ENCODE measurements at regions not wholly inside any gene's neighbourhood (a gene's known extent, or its start where the extent isn't known, plus 50 kb on each side); places are given as distances from the start of the nearest gene placed in this dataset.

DNA sequence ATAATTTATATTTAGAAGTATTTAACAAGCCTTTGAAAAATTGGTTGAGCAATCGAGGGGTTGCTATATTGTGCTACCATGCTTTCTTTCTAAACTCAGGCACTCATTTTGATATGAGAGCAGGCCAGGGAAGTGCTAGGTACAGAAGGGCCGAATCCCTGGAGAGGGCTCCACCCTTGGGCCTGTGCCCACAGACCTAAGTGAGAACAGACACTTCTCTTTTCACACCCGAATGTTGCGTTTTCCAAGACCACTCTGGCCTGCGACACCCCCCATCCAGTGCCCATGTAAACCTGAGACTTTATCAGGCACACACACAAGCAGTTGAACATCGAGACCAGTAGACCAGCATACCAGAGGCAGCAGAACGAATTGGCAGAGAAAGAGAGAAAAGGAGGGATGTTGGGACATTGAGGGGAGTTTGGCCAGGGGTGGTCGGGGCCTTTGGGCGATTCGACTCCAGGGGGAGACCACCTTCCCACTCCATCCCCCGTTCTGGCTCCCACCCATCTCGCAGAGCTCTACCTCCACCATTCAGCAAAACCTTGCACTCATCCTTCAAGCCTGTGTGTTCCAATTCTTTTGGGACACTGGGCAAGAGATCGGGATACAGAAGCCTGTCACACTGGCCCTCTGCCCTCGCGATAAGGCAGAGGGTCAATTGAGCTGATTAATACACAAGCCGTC, 134.8 kb downstream of the FBXO4 start:
- Histone ChIP-seq H4K20me1 (ENCODE audit: control insufficient read depth, extremely low read depth, insufficient read depth, low read length) (no peaks in the 10 kb centered on the region), H3K9ac (ENCODE audit: control insufficient read depth, extremely low read depth, insufficient read depth, low read length) (peak overlapping the region; percentile 62), H3K27me3 (ENCODE audit: control insufficient read depth, extremely low read depth, insufficient read depth, low read length) (no peaks in the 10 kb centered on the region), H3K9me3 (ENCODE audit: control insufficient read depth, low read depth, low read length) (no peaks in the 10 kb centered on the region), H3K4me3 (ENCODE audit: control insufficient read depth in 2 of 3, extremely low read depth in 1 of 3, insufficient read depth in 2 of 3, low read depth in 1 of 3, low read length in 3 of 3) (no peak overlapping the region), H3K9me1 (ENCODE audit: control insufficient read depth, extremely low read depth, insufficient read depth, low read length) (no peaks in the 10 kb centered on the region), H2AFZ (ENCODE audit: control insufficient read depth, low read length) (peak overlapping the region; percentile 81), H3K4me1 (ENCODE audit: control insufficient read depth, extremely low read depth, insufficient read depth, low read length) (peaks cover 19% of the 10 kb centered on the region), H3K79me2 (ENCODE audit: control insufficient read depth, insufficient read depth, low read length) (no peaks in the 10 kb centered on the region), H3K4me2 (ENCODE audit: control insufficient read depth, extremely low read depth, insufficient read depth, low read depth, low read length) (peak overlapping the region; percentile 20), H3K27ac (ENCODE audit: control insufficient read depth, insufficient read depth, low read length) (peak overlapping the region; percentile 87), H3K36me3 (ENCODE audit: control insufficient read depth in 2 of 2, extremely low read depth in 1 of 2, insufficient read depth in 2 of 2, low read length in 2 of 2) (no peaks in the 10 kb centered on the region)
- dilution Hi-C loops (cut with MboI; ENCODE audit: extremely low pct_ligation_motif_present, low sequenced_read_pairs) = no loop called here
- DNase-seq (ENCODE audit: low read depth, low spot score) = no peak
- FAIRE-seq = no peak
- TF ChIP-seq, protein P1, sequence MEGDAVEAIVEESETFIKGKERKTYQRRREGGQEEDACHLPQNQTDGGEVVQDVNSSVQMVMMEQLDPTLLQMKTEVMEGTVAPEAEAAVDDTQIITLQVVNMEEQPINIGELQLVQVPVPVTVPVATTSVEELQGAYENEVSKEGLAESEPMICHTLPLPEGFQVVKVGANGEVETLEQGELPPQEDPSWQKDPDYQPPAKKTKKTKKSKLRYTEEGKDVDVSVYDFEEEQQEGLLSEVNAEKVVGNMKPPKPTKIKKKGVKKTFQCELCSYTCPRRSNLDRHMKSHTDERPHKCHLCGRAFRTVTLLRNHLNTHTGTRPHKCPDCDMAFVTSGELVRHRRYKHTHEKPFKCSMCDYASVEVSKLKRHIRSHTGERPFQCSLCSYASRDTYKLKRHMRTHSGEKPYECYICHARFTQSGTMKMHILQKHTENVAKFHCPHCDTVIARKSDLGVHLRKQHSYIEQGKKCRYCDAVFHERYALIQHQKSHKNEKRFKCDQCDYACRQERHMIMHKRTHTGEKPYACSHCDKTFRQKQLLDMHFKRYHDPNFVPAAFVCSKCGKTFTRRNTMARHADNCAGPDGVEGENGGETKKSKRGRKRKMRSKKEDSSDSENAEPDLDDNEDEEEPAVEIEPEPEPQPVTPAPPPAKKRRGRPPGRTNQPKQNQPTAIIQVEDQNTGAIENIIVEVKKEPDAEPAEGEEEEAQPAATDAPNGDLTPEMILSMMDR (optimal IDR thresholded peaks at IDR 0.05 in 1 of 3, IDR thresholded peaks at IDR 0.05 in 1 of 3, conservative IDR thresholded peaks at IDR 0.05 in 1 of 3; ENCODE audit: extremely low read depth in 1 of 3, insufficient read depth in 2 of 3, low read length in 3 of 3) = no peak
- no peak for TF ChIP-seq EZH2 (IDR thresholded peaks at IDR 0.05; ENCODE audit: low read length)

DNA sequence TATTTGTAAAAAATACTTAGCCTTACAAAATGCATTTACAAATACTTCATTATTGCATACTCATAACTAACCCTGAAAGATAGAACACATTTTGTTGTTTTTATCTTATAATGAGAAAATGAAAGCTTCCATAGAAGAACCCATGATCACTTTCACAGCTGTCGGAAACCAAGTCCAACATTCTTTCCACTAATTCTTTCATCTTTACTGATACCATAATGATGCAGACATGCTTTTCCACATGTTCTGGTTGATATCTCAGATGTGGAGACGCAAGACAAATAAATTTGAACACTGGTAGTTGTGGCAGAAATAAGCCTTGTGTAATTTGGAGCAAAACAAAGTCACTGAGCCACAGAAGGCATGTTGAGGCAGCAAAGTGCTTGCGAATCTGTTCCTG, 136.0 kb downstream of the FBXO4 start:
- Histone ChIP-seq H4K20me1 (ENCODE audit: control insufficient read depth, extremely low read depth, insufficient read depth, low read length) (no peaks in the 10 kb centered on the region), H3K9ac (ENCODE audit: control insufficient read depth, extremely low read depth, insufficient read depth, low read length) (no peak overlapping the region), H3K27ac (ENCODE audit: control insufficient read depth, insufficient read depth, low read length) (no peak overlapping the region), H2AFZ (ENCODE audit: control insufficient read depth, low read length) (peak overlapping the region; percentile 46), H3K79me2 (ENCODE audit: control insufficient read depth, insufficient read depth, low read length) (no peaks in the 10 kb centered on the region), H3K9me1 (ENCODE audit: control insufficient read depth, extremely low read depth, insufficient read depth, low read length) (no peaks in the 10 kb centered on the region), H3K36me3 (ENCODE audit: control insufficient read depth in 2 of 2, extremely low read depth in 1 of 2, insufficient read depth in 2 of 2, low read length in 2 of 2) (no peaks in the 10 kb centered on the region), H3K4me1 (ENCODE audit: control insufficient read depth, extremely low read depth, insufficient read depth, low read length) (peaks cover 19% of the 10 kb centered on the region), H3K4me3 (ENCODE audit: control insufficient read depth in 2 of 3, extremely low read depth in 1 of 3, insufficient read depth in 2 of 3, low read depth in 1 of 3, low read length in 3 of 3) (no peak overlapping the region), H3K9me3 (ENCODE audit: control insufficient read depth, low read depth, low read length) (no peaks in the 10 kb centered on the region), H3K4me2 (ENCODE audit: control insufficient read depth, extremely low read depth, insufficient read depth, low read depth, low read length) (no peak overlapping the region), H3K27me3 (ENCODE audit: control insufficient read depth, extremely low read depth, insufficient read depth, low read length) (no peaks in the 10 kb centered on the region)
- DNase-seq (ENCODE audit: low read depth, low spot score) (no peak), FAIRE-seq (no peak)
- dilution Hi-C loops (cut with MboI; ENCODE audit: extremely low pct_ligation_motif_present, low sequenced_read_pairs) = no loop called here
- TF ChIP-seq, protein P1 (optimal IDR thresholded peaks at IDR 0.05 in 1 of 3, IDR thresholded peaks at IDR 0.05 in 1 of 3, conservative IDR thresholded peaks at IDR 0.05 in 1 of 3; ENCODE audit: extremely low read depth in 1 of 3, insufficient read depth in 2 of 3, low read length in 3 of 3) = no peak
- TF ChIP-seq EZH2 (IDR thresholded peaks at IDR 0.05; ENCODE audit: low read length) = no peak
